ENCODE measurements at regions not wholly inside any gene's neighbourhood (a gene's known extent, or its start where the extent isn't known, plus 50 kb on each side); places are given as distances from the start of the nearest gene placed in this dataset.

DNA sequence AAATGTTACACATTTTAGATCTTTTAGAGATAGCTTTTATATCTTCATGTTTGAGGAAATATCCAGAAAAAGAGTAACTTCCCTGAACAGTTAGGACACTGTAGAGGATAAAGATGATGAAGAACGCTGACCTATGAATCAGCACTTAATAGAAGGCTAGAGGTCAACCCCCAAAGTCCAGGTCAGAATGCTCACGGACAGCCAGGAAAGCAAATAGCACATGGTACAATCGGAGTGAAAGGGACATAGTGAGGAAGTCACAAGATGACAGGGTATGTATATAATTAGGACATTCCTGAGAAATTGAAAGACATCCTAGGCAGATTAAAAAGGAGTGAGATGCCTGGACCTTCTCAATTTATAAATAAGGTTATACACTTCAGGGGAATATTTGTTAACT lies 55.1 kb upstream of the CNTNAP4 start:
- Mint-ChIP-seq H3K36me3 (no peaks in the 10 kb centered on the region), H3K27me3 (peaks cover 0 to 1% (median 0%) of the 10 kb centered on the region in 5 donors), H3K4me3 (no peak overlapping the region), H3K9me3 (peaks cover 0 to 4% (median 2%) of the 10 kb centered on the region in 9 donors), H3K27ac (no peak overlapping the region), H3K4me1 (no peaks in the 10 kb centered on the region)
- no peak for ATAC-seq
- no peak for DNase-seq
- POLR2A ChIA-PET: interaction anchor here (0.6 kb wide), 1 partner anchor 9 kb away, joined by 3 read pairs; no protein-coding TSS in a partner anchor

- Mint-ChIP-seq H3K27ac (no peak overlapping the region), H3K4me3 (no peak overlapping the region)
- no peak for ATAC-seq
These were observed 54.3 kb upstream of the CNTNAP4 start for GRCh38 chr16:76222853-76223252.

DNA sequence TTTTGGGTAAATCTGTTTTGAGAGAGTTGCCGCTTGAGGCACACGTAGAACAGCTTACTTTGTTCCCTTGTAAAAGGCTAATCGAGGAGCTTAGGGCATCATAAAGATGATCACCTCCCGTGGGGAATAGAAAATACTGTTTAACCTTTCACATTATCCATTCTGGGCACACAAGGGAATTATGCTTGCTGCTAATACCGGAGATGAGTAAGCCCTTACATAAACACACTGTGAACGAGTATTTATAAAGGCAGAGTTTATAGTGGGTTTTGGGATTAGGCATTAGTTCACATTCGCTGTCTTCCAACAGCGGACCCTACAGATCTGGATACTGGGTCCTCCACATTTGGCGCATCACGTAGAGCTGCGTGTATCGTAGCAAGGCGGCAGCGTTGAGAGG lies 51.2 kb upstream of the CNTNAP4 start:
- POLR2A ChIA-PET: no interaction called here
- ATAC-seq: no peak
- no peak for DNase-seq
- Mint-ChIP-seq H3K36me3 (no peaks in the 10 kb centered on the region), H3K27ac (no peak overlapping the region), H3K4me1 (no peaks in the 10 kb centered on the region), H3K4me3 (no peak overlapping the region), H3K9me3 (peaks cover 0 to 16% (median 6%) of the 10 kb centered on the region in 9 donors), H3K27me3 (peaks cover 0 to 1% (median 0%) of the 10 kb centered on the region in 5 donors)

More at GRCh38 chr16:76222853-76223252, 54.3 kb upstream of the CNTNAP4 start:
- POLR2A ChIA-PET: no interaction called here
- Mint-ChIP-seq H3K27me3 (peaks cover 0 to 1% (median 0%) of the 10 kb centered on the region in 5 donors), H3K36me3 (no peaks in the 10 kb centered on the region), H3K9me3 (peaks cover 0 to 7% (median 2%) of the 10 kb centered on the region in 9 donors), H3K4me1 (no peaks in the 10 kb centered on the region)
- DNase-seq: no peak

- Mint-ChIP-seq H3K36me3 (no peaks in the 10 kb centered on the region), H3K27ac (no peak overlapping the region), H3K4me3 (no peak overlapping the region), H3K27me3 (peaks cover 0 to 3% (median 0%) of the 10 kb centered on the region in 5 donors), H3K4me1 (no peaks in the 10 kb centered on the region), H3K9me3 (peaks cover 0 to 19% (median 7%) of the 10 kb centered on the region in 9 donors)
- ATAC-seq: no peak
- POLR2A ChIA-PET: no interaction called here
- DNase-seq: no peak
These were observed 50.7 kb upstream of the CNTNAP4 start for GRCh38 chr16:76226481-76226880.

Measured in naive thymus-derived CD8-positive, alpha-beta T cell (primary cell).